ENCODE measurements at regions not wholly inside any gene's neighbourhood (a gene's known extent, or its start where the extent isn't known, plus 50 kb on each side); places are given as distances from the start of the nearest gene placed in this dataset.
A peak's percentile ranks its signal among the peaks of the same experiment; 100 is the strongest.

DNA sequence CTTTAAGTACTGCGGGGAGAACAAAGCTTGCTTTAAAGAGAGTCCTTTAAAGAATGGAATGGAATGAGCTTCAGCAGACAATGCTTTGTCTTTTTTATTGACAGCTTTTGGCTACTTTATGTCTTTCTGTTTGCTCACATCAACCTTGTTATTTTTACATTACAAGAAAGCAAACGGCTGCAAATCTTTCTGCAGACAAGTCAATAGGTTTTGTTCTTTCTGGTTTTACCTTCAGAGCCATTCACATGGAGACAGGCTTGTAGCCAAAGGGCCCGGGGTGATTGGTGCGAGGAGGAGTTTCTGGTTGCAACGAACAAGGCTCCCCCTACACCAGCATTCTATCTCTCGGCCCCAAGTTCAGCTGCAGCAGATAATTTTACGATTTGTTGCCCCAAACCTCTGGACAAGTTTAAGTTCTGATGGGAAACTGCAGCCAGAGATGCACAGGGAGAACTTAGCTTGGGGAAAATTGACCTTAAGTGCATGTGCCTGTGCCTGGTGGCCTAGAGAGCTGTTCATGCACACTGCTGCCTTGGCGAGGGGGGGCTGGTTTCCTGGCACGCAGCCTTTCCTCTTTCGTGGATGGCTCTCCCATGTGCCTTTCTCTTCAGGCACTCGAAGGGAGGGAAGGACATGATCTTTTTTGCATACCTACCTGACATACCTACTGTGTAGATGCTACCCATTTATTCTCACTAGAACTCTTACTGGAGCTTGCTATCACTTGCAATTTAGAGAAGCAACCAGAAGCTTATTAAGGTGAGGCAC lies 543.2 kb downstream of the DCDC2C start:
- TF ChIP-seq, protein P1, sequence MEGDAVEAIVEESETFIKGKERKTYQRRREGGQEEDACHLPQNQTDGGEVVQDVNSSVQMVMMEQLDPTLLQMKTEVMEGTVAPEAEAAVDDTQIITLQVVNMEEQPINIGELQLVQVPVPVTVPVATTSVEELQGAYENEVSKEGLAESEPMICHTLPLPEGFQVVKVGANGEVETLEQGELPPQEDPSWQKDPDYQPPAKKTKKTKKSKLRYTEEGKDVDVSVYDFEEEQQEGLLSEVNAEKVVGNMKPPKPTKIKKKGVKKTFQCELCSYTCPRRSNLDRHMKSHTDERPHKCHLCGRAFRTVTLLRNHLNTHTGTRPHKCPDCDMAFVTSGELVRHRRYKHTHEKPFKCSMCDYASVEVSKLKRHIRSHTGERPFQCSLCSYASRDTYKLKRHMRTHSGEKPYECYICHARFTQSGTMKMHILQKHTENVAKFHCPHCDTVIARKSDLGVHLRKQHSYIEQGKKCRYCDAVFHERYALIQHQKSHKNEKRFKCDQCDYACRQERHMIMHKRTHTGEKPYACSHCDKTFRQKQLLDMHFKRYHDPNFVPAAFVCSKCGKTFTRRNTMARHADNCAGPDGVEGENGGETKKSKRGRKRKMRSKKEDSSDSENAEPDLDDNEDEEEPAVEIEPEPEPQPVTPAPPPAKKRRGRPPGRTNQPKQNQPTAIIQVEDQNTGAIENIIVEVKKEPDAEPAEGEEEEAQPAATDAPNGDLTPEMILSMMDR (IDR thresholded peaks at IDR 0.05; ENCODE audit: insufficient read depth, low read depth, low read length, missing control alignments), result no peak
- H3K4me3 ChIP-seq (ENCODE audit: low read length), result no peak overlapping the region
- no peak for DNase-seq (ENCODE audit: low read depth)

DNA sequence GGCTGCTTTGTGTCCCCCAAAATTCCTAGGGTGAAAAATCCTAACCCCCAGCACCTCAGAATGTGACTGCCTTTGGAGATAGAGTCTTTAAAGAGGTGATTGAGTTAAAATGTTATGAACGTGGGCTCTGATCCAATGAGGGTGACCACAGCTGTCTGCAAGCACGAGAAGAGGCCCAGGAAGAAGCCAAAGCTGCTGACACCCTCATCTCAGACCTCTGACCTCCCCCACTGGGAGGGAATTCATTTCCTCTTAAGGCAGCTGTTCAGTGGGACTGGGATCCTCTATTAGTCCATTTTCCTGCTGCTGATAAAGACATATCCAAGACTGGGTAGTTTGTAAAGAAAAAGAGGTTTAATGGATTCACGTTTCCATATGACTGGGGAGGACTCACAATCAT lies 544.4 kb downstream of the DCDC2C start:
- DNase-seq (ENCODE audit: low read depth), result no peak
- H3K4me3 ChIP-seq (ENCODE audit: low read length), result no peak overlapping the region
- TF ChIP-seq, protein P1 (IDR thresholded peaks at IDR 0.05; ENCODE audit: insufficient read depth, low read depth, low read length, missing control alignments), result no peak

DNA sequence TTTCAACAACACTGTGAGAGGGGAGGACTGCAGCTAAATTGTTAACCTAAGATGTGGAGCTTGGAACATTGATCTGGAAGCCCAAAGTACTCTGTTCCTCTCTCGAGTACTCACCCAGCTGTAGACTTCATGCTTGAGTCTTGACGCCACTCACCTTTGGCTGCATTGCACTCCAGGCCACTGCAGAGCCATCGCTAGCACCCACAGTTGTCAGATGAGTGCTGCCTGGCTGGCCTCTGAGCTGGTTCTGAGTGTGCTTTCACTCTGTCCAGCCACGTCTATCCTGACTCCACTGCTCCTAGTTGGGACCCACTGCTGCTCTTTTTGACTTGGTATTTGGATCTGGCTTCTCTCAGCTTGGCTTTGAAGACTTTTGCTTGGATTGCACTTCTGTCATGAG lies 552.1 kb downstream of the DCDC2C start:
- TF ChIP-seq, protein P1 (IDR thresholded peaks at IDR 0.05; ENCODE audit: insufficient read depth, low read depth, low read length, missing control alignments), result no peak
- no peak for DNase-seq (ENCODE audit: low read depth)
- no peak overlapping the region for H3K4me3 ChIP-seq (ENCODE audit: low read length)

DNA sequence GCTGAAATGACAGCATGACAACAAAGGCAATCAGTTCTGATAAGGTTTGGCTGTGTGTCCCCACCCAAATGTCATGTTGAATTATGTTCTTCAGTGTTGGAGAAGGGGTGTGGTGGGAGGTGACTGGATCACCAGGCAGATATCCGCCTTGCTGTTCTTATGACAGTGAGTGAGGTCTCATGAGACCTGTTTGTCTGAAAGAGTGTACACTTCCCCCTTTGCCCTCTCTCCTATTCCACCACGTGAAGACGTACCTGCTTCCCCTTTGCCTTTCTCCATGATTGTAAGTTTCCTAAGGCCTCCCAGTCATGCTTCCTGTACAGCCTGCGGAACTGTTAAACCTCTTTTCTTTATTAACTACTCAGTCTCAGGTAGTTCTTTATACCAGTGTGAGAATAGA lies 553.0 kb downstream of the DCDC2C start:
- no peak overlapping the region for H3K4me3 ChIP-seq (ENCODE audit: low read length)
- no peak for DNase-seq (ENCODE audit: low read depth)
- TF ChIP-seq, protein P1 (IDR thresholded peaks at IDR 0.05; ENCODE audit: insufficient read depth, low read depth, low read length, missing control alignments), result no peak

DNA sequence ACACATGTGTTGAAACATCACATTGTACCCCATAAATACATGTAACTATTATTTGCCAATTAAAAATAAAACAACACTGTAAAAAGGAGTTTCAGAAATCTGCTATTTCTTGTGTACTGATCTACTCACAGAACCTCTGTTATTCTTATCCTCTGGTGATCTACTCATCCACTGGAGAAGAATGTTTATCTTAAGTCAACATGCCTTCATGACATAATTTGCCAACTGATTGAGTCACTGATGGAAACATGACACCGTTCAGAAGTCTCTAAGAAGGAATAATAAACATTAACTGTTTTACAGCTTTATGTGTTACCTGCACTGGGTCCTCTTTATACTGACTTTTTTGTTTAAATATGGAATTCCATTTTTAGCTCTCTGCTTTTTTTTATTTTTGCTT lies 555.2 kb downstream of the DCDC2C start:
- DNase-seq (ENCODE audit: low read depth), result peak; percentile 18
- no peak overlapping the region for H3K4me3 ChIP-seq (ENCODE audit: low read length)
- TF ChIP-seq, protein P1 (IDR thresholded peaks at IDR 0.05; ENCODE audit: insufficient read depth, low read depth, low read length, missing control alignments), result no peak

DNA sequence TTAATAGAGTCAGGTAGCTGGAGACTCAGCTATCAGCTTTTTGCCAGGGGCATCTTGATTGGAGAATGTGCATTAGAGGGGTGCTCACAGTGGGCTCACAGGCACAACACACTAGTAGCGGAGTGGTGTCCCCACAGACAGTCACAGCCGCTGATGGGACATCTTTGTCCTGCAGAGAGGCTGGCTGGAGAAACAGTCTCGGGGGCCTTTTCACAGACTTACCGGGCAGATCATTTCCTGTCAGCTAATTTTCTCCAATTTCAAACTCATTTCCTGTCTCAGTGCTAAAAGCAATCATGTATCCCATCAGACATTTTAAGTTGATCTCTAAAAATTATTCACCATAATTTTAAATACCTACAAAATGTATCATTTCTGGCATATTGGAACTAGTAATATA lies 562.6 kb downstream of the DCDC2C start:
- DNase-seq (ENCODE audit: low read depth), result no peak
- TF ChIP-seq, protein P1 (IDR thresholded peaks at IDR 0.05; ENCODE audit: insufficient read depth, low read depth, low read length, missing control alignments), result no peak
- no peak overlapping the region for H3K4me3 ChIP-seq (ENCODE audit: low read length)

DNA sequence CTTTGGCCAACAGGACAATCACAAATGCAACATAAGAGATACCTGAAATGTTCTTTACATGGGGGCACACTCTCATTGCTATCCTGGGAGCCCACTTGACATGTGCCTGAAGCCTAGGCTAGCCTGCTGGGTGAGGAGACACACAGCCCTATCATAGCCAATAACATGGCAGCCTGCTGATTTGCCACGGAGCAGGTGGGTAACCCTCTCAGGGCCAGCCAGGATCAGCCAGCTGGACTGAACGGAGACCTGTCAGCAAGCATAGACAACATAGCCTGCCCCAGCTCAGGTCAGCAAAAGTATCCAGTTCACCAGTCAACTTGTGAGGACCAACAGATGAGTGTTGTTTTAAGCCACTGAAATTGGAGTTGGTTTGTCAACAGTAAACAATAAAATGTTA lies 566.5 kb downstream of the DCDC2C start:
- TF ChIP-seq, protein P1 (IDR thresholded peaks at IDR 0.05; ENCODE audit: insufficient read depth, low read depth, low read length, missing control alignments), result no peak
- H3K4me3 ChIP-seq (ENCODE audit: low read length), result no peak overlapping the region
- DNase-seq (ENCODE audit: low read depth), result no peak

All from epithelial cell of esophagus (primary cell).